GM10266 (cell line): ENCODE measurements at regions not wholly inside any gene's neighbourhood (a gene's known extent, or its start where the extent isn't known, plus 50 kb on each side); places are given as distances from the start of the nearest gene placed in this dataset.

ENCODE experiments used
- DNase-seq: peaks from one replicate; pipeline ENCODE4 v3.0.0; 2012; ENCODE audit errors: extremely low spot score
- TF ChIP-seq, protein P1 (sequence below): IDR thresholded peaks from 2 replicates; pipeline ENCODE4 v1.5.1; 2012; ENCODE audit warnings: mild to moderate bottlenecking, low read depth; ENCODE audit not compliant: control insufficient read depth, insufficient read depth; ENCODE audit errors: missing control alignments

DNA sequence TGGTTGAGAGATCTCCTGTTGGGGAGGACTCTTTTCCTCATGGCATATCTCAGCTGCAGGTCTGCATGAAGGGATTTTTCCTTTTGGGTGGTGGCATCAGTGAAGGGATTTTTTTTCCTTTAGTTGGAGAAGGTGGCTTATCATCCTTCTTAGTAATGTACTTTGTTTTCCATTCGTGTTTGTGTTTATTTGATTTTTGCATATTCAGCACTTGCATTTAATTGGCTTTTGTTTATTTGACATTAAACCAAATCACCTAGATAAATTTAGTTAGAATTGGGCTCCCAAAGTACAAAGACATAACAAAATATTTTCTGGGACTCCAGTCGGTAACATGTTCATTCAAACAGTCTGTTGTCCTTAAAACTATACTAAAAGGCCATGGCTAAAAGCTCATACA is 56.2 kb upstream of the MANEA start:
- TF ChIP-seq, protein P1, sequence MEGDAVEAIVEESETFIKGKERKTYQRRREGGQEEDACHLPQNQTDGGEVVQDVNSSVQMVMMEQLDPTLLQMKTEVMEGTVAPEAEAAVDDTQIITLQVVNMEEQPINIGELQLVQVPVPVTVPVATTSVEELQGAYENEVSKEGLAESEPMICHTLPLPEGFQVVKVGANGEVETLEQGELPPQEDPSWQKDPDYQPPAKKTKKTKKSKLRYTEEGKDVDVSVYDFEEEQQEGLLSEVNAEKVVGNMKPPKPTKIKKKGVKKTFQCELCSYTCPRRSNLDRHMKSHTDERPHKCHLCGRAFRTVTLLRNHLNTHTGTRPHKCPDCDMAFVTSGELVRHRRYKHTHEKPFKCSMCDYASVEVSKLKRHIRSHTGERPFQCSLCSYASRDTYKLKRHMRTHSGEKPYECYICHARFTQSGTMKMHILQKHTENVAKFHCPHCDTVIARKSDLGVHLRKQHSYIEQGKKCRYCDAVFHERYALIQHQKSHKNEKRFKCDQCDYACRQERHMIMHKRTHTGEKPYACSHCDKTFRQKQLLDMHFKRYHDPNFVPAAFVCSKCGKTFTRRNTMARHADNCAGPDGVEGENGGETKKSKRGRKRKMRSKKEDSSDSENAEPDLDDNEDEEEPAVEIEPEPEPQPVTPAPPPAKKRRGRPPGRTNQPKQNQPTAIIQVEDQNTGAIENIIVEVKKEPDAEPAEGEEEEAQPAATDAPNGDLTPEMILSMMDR = no peak
- DNase-seq = no peak
